SK-N-SH (cell line): ENCODE measurements at regions not wholly inside any gene's neighbourhood (a gene's known extent, or its start where the extent isn't known, plus 50 kb on each side); places are given as distances from the start of the nearest gene placed in this dataset.

Experiments used
- NFIC ChIP-seq: IDR thresholded peaks from 2 replicates; pipeline ENCODE4 v1.4.0; 2012; ENCODE audit warnings: borderline replicate concordance
- POLR2AphosphoS5 ChIP-seq: IDR thresholded peaks from 2 replicates; pipeline ENCODE4 v1.6.1; 2012; ENCODE audit warnings: low read depth, low read length
- RFX5 ChIP-seq: IDR thresholded peaks from 2 replicates; pipeline ENCODE4 v1.6.1; 2012; ENCODE audit warnings: mild to moderate bottlenecking, improper control_type of control experiment, low read length

DNA sequence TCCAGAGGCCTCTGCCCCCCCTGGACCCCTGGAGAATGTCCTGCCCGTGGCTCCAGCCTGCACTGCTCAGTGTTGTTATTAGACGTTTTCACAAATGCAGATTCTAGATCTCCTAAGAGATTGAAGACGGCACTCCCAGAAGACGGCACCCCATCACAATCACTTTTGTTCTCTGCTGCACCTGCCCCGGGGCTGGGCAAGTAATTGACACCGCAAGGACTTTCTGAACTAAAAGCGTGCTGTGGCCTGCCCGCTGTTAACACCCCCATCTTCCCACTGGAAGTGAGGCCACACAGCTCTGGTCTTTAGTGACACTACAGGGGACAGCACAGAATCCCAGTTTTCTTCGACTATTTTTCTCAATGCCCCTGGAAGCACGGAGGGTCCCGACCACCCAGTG lies 256.9 kb downstream of the ENGASE start:
- TF ChIP-seq NFIC (no peak), POLR2AphosphoS5 (no peak), RFX5 (no peak)
